ENCODE measurements at regions not wholly inside any gene's neighbourhood (a gene's known extent, or its start where the extent isn't known, plus 50 kb on each side); places are given as distances from the start of the nearest gene placed in this dataset.

- Histone ChIP-seq H3K27me3 (no peaks in the 10 kb centered on the region), H3K27ac (no peak overlapping the region), H3K4me3 (no peak overlapping the region), H3K4me1 (replicated peaks in 1 of 2) (no peaks in the 10 kb centered on the region), H3K9me3 (replicated peaks in 1 of 3) (no peaks in the 10 kb centered on the region), H3K36me3 (replicated peaks in 1 of 2) (no peaks in the 10 kb centered on the region)
- no peak for DNase-seq
- intact Hi-C loops (cut with DNase I) = no loop called here
- WGBS, 4 donors = 86 to 92% (median 88%) methylated on average over 3 of the region's 3 CpGs
- TF ChIP-seq POLR2A (IDR thresholded peaks at IDR 0.05) = no peak
- no peak for TF ChIP-seq CTCF (IDR thresholded peaks at IDR 0.05)
Observed at GRCh38 chr6:21354805-21355238, 238.7 kb upstream of the SOX4 start.

GRCh38 chr6:21355638-21356037 is 237.9 kb upstream of the SOX4 start:
- WGBS, 4 donors = 76 to 97% (median 87%) methylated on average over 4 of the region's 4 CpGs
- no peaks in the 10 kb centered on the region for H3K36me3 ChIP-seq (replicated peaks in 1 of 2)
- no peak for TF ChIP-seq POLR2A (IDR thresholded peaks at IDR 0.05)
- no peak for TF ChIP-seq CTCF (IDR thresholded peaks at IDR 0.05)
- DNase-seq = no peak
- H3K27me3 ChIP-seq = no peaks in the 10 kb centered on the region
- H3K4me1 ChIP-seq (replicated peaks in 1 of 2) = no peaks in the 10 kb centered on the region
- H3K27ac ChIP-seq = no peak overlapping the region
- no peak overlapping the region for H3K4me3 ChIP-seq
- H3K9me3 ChIP-seq (replicated peaks in 1 of 3) = no peaks in the 10 kb centered on the region
- intact Hi-C loops (cut with DNase I) = no loop called here

GRCh38 chr6:21357262-21357661 is 236.3 kb upstream of the SOX4 start:
- H3K27me3 ChIP-seq = no peaks in the 10 kb centered on the region
- H3K4me1 ChIP-seq (replicated peaks in 1 of 2) = no peaks in the 10 kb centered on the region
- DNase-seq = no peak
- H3K36me3 ChIP-seq (replicated peaks in 1 of 2) = no peaks in the 10 kb centered on the region
- TF ChIP-seq CTCF (IDR thresholded peaks at IDR 0.05) (no peak), POLR2A (IDR thresholded peaks at IDR 0.05) (no peak)
- 88 to 96% (median 90%) methylated on average over 6 to 8 of the region's 8 CpGs for WGBS, 4 donors
- no peak overlapping the region for H3K27ac ChIP-seq
- H3K4me3 ChIP-seq = no peak overlapping the region
- no peaks in the 10 kb centered on the region for H3K9me3 ChIP-seq (replicated peaks in 1 of 3)
- intact Hi-C loops (cut with DNase I) = no loop called here

- WGBS, 4 donors = 87 to 100% (median 94%) methylated on average over 2 of the region's 2 CpGs
- Histone ChIP-seq H3K36me3 (replicated peaks in 1 of 2) (no peaks in the 10 kb centered on the region), H3K9me3 (replicated peaks in 1 of 3) (no peaks in the 10 kb centered on the region), H3K27ac (no peak overlapping the region), H3K4me1 (replicated peaks in 1 of 2) (no peaks in the 10 kb centered on the region), H3K27me3 (no peaks in the 10 kb centered on the region), H3K4me3 (no peak overlapping the region)
- TF ChIP-seq POLR2A (IDR thresholded peaks at IDR 0.05) (no peak), CTCF (IDR thresholded peaks at IDR 0.05) (no peak)
- intact Hi-C loops (cut with DNase I) = no loop called here
- DNase-seq = no peak
Observed at GRCh38 chr6:21359926-21360325, 233.6 kb upstream of the SOX4 start.

All from adrenal gland (tissue), 9 donors.